Stimulated activated naive CD8-positive, alpha-beta T cell treated with anti-CD3 and anti-CD28 coated beads, Interleukin-15, Interleukin-2, amounts not matched to agents 100 ng/mL and 50 ng/mL, for 24 hours (primary cell): ENCODE measurements at regions not wholly inside any gene's neighbourhood (a gene's known extent, or its start where the extent isn't known, plus 50 kb on each side); places are given as distances from the start of the nearest gene placed in this dataset.

Experiments used
- H3K27ac Mint-ChIP-seq: one replicate; pipeline ENCODE4 v1.8.0; 2021; ENCODE audit warnings: mild to moderate bottlenecking, mixed read lengths
- H3K27me3 Mint-ChIP-seq: one replicate; pipeline ENCODE4 v1.8.0; 2021; ENCODE audit warnings: mixed read lengths
- H3K36me3 Mint-ChIP-seq: one replicate; pipeline ENCODE4 v1.8.0; 2021; ENCODE audit warnings: low read depth, mixed read lengths
- H3K4me1 Mint-ChIP-seq: one replicate; pipeline ENCODE4 v1.8.0; 2021; ENCODE audit warnings: low read depth, mixed read lengths
- H3K4me3 Mint-ChIP-seq: one replicate; pipeline ENCODE4 v1.8.0; 2021; ENCODE audit warnings: mild to moderate bottlenecking, mixed read lengths
- H3K9me3 Mint-ChIP-seq: one replicate; pipeline ENCODE4 v1.8.0; 2021; ENCODE audit warnings: mixed read lengths

GRCh38 chr15:77721963-77722362 is 89.3 kb upstream of the LINGO1 start:
- no peak overlapping the region for H3K4me3 Mint-ChIP-seq
- no peaks in the 10 kb centered on the region for H3K36me3 Mint-ChIP-seq
- no peak overlapping the region for H3K27ac Mint-ChIP-seq
- no peaks in the 10 kb centered on the region for H3K9me3 Mint-ChIP-seq
- H3K27me3 Mint-ChIP-seq, result peaks cover 1% of the 10 kb centered on the region
- no peaks in the 10 kb centered on the region for H3K4me1 Mint-ChIP-seq

- H3K27me3 Mint-ChIP-seq, result peaks cover 14% of the 10 kb centered on the region
- H3K4me1 Mint-ChIP-seq, result no peaks in the 10 kb centered on the region
- H3K9me3 Mint-ChIP-seq, result no peaks in the 10 kb centered on the region
- H3K36me3 Mint-ChIP-seq, result no peaks in the 10 kb centered on the region
- no peak overlapping the region for H3K27ac Mint-ChIP-seq
- no peak overlapping the region for H3K4me3 Mint-ChIP-seq
Measured at GRCh38 chr15:77720655-77721054, 87.9 kb upstream of the LINGO1 start.

DNA sequence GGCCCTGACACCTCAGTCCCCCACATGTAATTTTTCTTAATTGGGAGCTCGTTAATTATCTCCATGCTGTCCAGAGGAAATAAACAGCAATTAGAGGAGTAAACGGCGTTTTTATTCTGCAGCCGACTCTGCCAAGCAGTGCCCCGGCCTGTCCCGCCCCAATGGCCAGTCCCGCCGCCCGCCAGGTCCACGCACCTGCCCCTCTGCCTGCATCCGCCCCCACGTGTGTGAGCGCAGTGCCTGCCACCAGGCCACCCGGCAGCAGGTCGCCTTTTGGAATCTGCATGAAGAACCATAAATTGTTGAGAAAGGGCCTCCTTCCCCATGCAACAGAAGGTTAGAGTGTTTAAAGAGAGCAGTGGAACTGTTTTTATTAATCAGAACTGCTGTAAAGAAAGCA is 87.5 kb upstream of the LINGO1 start:
- no peak overlapping the region for H3K4me3 Mint-ChIP-seq
- H3K36me3 Mint-ChIP-seq, result no peaks in the 10 kb centered on the region
- H3K27ac Mint-ChIP-seq, result no peak overlapping the region

DNA sequence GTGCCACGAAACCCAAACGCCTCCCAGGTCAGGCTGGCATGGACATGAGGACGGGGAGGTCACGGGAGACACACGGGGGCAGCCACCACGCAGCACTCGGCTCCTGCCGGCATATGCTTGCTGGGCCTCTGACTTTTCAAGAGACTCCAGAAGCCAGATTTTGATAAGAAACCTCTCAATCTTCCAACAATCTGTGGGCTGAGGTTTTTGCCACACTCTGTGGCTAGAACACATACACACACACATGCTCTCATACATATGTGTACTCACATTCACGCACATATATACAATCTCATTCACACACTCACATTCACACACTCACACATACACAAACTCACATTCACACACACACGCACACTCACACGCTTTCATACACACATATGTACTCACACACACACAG is 86.7 kb upstream of the LINGO1 start:
- H3K4me1 Mint-ChIP-seq, result no peaks in the 10 kb centered on the region
- H3K36me3 Mint-ChIP-seq, result no peaks in the 10 kb centered on the region
- no peaks in the 10 kb centered on the region for H3K9me3 Mint-ChIP-seq
- no peak overlapping the region for H3K4me3 Mint-ChIP-seq
- H3K27me3 Mint-ChIP-seq, result peaks cover 18% of the 10 kb centered on the region
- no peak overlapping the region for H3K27ac Mint-ChIP-seq

More for the DNA sequence above, 87.5 kb upstream of the LINGO1 start:
- peaks cover 15% of the 10 kb centered on the region for H3K27me3 Mint-ChIP-seq
- no peaks in the 10 kb centered on the region for H3K4me1 Mint-ChIP-seq
- no peaks in the 10 kb centered on the region for H3K9me3 Mint-ChIP-seq

GRCh38 chr15:77717333-77717990 is 84.8 kb upstream of the LINGO1 start:
- H3K9me3 Mint-ChIP-seq, result no peaks in the 10 kb centered on the region
- H3K27ac Mint-ChIP-seq, result no peak overlapping the region
- H3K36me3 Mint-ChIP-seq, result no peaks in the 10 kb centered on the region
- no peak overlapping the region for H3K4me3 Mint-ChIP-seq
- H3K4me1 Mint-ChIP-seq, result no peaks in the 10 kb centered on the region
- peaks cover 19% of the 10 kb centered on the region for H3K27me3 Mint-ChIP-seq

DNA sequence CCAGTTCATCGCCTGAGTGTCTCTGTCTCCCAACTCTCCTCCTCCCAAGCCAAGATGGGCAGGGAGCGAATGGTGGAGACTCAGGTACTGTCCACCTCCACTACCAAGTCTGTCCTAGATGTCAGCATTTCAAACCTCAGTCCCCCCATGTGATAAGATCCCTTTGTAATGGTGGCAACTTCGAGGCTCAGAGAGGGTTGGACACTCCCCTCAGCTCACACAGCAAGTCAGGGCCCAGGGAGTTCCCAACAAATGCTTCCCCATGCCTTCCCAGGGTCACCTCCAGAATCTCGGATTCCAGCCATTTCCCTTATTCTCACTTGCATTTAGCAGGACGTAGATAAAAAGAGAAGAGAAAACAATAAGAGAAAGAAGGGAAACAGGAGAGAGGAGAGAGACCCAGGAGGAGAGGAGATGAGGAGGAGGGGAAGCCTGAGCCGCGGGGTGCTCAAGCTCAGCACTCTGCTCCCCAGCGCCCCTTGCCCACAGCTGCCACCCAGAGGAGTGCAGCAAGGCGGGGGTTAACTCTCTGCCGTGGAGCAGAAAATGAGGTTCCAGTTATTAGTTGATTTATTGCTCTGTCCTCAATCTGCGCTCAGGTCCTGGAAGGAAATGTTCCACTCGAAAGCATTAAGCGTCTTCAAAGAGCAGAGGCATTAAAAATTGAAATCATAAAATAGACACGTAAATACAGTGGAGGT is 84.1 kb upstream of the LINGO1 start:
- H3K27me3 Mint-ChIP-seq, result peaks cover 19% of the 10 kb centered on the region
- no peak overlapping the region for H3K4me3 Mint-ChIP-seq
- no peaks in the 10 kb centered on the region for H3K36me3 Mint-ChIP-seq
- no peak overlapping the region for H3K27ac Mint-ChIP-seq
- no peaks in the 10 kb centered on the region for H3K4me1 Mint-ChIP-seq
- no peaks in the 10 kb centered on the region for H3K9me3 Mint-ChIP-seq

GRCh38 chr15:77715860-77716259 is 83.1 kb upstream of the LINGO1 start:
- H3K4me3 Mint-ChIP-seq, result no peak overlapping the region
- H3K4me1 Mint-ChIP-seq, result no peaks in the 10 kb centered on the region
- peaks cover 19% of the 10 kb centered on the region for H3K27me3 Mint-ChIP-seq
- no peaks in the 10 kb centered on the region for H3K36me3 Mint-ChIP-seq
- H3K9me3 Mint-ChIP-seq, result no peaks in the 10 kb centered on the region
- no peak overlapping the region for H3K27ac Mint-ChIP-seq

GRCh38 chr15:77715051-77715450 is 82.3 kb upstream of the LINGO1 start:
- Mint-ChIP-seq H3K4me3 (no peak overlapping the region), H3K27me3 (peaks cover 19% of the 10 kb centered on the region), H3K27ac (no peak overlapping the region), H3K36me3 (no peaks in the 10 kb centered on the region), H3K4me1 (no peaks in the 10 kb centered on the region), H3K9me3 (no peaks in the 10 kb centered on the region)

DNA sequence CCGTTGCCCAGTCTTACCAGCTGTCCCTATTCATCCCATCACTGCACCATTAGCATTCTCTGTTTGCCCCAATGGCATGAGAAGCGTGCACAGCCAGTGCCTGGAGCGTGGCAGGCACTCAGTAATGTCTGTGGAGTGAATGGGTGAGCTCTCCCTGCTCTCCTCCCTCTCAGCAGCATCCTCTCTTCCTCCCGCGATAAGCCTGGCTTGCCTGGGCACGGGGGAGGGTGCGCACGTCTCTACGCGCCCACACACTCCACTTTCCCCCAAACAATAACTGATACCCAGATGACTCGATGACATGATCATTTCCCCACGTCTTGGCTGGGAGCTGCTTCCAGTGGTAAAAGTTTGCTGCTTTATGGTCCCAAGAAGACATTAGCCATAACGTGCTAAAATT is 81.8 kb upstream of the LINGO1 start:
- Mint-ChIP-seq H3K36me3 (no peaks in the 10 kb centered on the region), H3K4me3 (no peak overlapping the region), H3K4me1 (no peaks in the 10 kb centered on the region), H3K27me3 (peaks cover 19% of the 10 kb centered on the region), H3K27ac (no peak overlapping the region), H3K9me3 (no peaks in the 10 kb centered on the region)

- Mint-ChIP-seq H3K27ac (no peak overlapping the region), H3K9me3 (no peaks in the 10 kb centered on the region), H3K4me3 (no peak overlapping the region), H3K4me1 (no peaks in the 10 kb centered on the region), H3K27me3 (peaks cover 19% of the 10 kb centered on the region), H3K36me3 (no peaks in the 10 kb centered on the region)
Measured at GRCh38 chr15:77714023-77714422, 81.3 kb upstream of the LINGO1 start.

- H3K4me1 Mint-ChIP-seq, result no peaks in the 10 kb centered on the region
- H3K36me3 Mint-ChIP-seq, result no peaks in the 10 kb centered on the region
- no peaks in the 10 kb centered on the region for H3K9me3 Mint-ChIP-seq
- H3K27ac Mint-ChIP-seq, result no peak overlapping the region
- H3K4me3 Mint-ChIP-seq, result no peak overlapping the region
- H3K27me3 Mint-ChIP-seq, result peaks cover 19% of the 10 kb centered on the region
Measured at GRCh38 chr15:77713281-77713680, 80.6 kb upstream of the LINGO1 start.

DNA sequence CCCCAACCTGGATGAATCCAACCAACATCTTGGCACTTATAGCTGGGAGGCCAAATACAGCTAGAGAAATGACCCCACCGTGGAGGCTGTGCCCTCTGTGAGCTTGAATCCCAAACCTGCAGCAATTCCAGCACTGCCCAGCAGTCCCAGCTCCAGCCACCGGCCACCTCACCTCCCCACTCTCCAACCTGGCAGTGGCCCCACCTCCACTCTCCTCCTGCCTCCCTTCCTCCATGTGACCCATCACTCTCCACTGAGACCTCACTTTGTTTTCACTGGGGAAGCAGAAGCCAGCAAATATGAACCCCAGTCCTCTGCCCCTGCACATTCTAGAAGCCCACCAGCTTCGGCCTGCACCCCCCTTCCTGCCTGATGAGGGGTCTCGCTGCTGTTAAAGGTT is 79.7 kb upstream of the LINGO1 start:
- Mint-ChIP-seq H3K4me1 (no peaks in the 10 kb centered on the region), H3K27ac (no peak overlapping the region), H3K4me3 (no peak overlapping the region), H3K36me3 (no peaks in the 10 kb centered on the region), H3K27me3 (peaks cover 19% of the 10 kb centered on the region), H3K9me3 (no peaks in the 10 kb centered on the region)

DNA sequence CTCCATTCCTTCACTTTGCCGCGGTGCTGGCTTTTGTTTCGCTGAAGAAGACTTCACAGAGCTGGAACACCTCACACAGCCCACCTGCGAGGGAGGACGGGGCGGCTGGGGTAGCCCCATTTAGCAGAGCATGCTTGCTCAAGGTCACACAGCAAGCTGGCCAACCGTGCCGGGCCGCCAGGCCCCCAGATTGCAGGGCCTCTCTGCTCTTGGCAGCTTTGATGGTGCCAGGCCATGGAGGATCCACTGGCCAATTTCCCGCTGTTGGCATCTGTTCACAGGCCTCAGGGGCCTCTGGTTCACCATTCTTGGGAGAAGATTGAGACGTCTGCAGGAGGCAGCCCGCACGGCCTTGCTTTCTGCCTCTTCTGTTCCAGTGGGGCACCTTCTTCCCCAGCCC is 77.9 kb upstream of the LINGO1 start:
- Mint-ChIP-seq H3K4me3 (no peak overlapping the region), H3K36me3 (no peaks in the 10 kb centered on the region), H3K27me3 (peaks cover 9% of the 10 kb centered on the region), H3K9me3 (no peaks in the 10 kb centered on the region), H3K27ac (no peak overlapping the region), H3K4me1 (no peaks in the 10 kb centered on the region)

DNA sequence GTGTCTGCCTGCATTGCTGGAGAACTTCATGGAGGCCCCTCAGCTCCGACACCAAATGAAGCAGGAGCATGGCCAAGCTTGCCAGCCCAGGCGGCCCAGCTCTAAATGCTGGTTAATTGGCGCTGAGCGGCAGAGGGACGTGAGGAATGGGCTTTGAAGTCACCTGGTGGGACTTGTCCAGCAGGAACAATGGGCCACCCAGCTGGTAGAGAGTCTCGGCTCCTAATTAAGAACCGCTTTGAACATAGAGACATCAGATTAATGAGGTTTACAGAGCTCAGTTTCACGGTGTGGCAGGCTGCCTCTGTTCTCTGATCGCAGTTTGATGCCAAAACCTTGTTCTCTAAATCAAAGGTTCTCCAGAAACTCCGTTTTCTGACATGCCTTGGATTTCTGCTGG is 77.5 kb upstream of the LINGO1 start:
- Mint-ChIP-seq H3K4me3 (no peak overlapping the region), H3K27ac (no peak overlapping the region), H3K4me1 (no peaks in the 10 kb centered on the region), H3K9me3 (no peaks in the 10 kb centered on the region), H3K36me3 (no peaks in the 10 kb centered on the region), H3K27me3 (peaks cover 8% of the 10 kb centered on the region)

- Mint-ChIP-seq H3K4me1 (no peaks in the 10 kb centered on the region), H3K36me3 (no peaks in the 10 kb centered on the region), H3K9me3 (no peaks in the 10 kb centered on the region), H3K4me3 (no peak overlapping the region), H3K27ac (no peak overlapping the region), H3K27me3 (peaks cover 5% of the 10 kb centered on the region)
Measured at GRCh38 chr15:77709135-77709886, 76.6 kb upstream of the LINGO1 start.
